ENCODE measurements at regions not wholly inside any gene's neighbourhood (a gene's known extent, or its start where the extent isn't known, plus 50 kb on each side); places are given as distances from the start of the nearest gene placed in this dataset.

- DNase-seq (ENCODE audit: low read depth in 2 of 2) = no peak
Measured at GRCh38 chr5:174159327-174160114, 114.0 kb downstream of the NSG2 start.

GRCh38 chr5:174165406-174165805 lies 119.9 kb downstream of the NSG2 start:
- DNase-seq (ENCODE audit: low read depth in 2 of 2) = no peak

DNA sequence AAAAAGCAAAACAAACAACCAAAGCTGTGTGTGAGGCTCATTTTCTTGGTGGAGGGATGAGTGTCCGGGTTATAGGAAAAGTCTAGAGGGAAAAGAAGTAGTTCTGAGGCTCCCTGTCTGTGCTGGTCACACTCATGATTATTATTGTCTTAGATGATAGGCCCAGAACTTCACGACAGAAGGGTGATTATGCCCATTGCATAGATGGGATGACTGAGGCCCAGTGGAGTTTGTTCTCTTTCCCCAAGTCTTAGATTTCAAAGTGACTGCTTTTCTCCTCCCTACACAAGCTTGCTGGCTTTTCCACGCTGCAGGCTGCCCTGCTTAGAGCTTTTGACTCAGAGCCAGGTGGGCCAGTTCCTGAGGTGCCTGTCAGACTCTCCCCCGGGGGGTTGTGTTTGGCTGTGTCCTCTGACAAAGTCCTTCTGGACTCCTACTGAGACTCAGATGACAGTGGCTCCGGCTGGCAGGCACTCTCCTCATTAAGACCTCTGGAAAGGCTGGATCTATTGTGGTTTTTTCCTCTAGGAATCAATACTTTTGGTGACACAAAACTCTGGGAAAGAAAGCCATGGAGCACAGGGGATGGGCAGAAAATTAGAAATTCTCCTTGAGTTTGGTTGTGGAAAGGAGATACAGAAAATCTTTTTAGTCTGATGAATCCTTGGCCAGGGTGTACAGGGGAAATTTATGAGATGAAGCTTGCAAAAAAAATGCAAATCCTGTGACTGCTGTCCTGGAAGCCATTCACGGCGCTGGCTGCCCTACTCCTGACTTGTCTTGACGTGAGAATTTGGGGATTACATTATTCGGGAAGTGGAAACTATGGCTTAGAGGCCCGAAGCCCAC lies 120.9 kb downstream of the NSG2 start:
- DNase-seq (ENCODE audit: low read depth in 2 of 2) = no peak

DNA sequence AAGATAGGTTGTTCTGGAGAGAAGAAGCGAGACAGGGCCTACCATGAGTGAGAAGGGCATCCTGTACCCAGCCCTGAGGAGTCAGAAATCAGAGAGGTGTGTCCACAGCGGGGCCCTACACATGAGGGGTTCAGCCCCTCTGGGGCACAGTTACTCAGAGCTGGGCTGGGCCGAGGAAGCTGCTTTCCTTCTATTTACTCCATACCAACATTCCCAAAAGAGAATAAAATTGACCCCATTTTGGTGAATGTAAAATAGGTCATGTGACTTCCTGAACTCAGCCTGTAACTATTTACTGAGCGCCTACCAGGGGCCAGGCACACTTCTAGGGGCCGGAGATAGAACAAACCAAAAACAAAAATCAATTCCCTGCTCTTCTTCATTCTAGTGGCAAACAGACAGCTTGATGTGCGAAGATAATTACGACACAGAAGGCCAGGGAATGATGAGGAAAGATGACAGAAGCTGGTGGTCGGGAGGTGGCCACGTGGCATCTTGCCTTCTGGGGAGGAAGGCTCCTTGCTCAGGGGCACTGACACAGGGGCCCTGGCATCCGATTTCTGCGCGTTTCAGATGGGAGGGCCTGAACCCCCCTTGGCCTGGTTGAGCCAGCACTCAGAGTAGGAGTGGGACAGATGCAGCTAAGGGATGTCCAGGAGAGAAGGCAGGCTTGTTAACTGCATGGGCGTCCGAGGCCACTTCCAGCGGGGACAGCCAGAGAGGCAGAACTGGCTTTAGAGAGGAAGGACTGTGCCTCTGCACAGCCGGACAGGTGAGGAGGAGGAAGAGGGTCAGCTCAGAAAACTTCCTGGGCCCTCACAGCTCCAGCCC lies 121.8 kb downstream of the NSG2 start:
- DNase-seq (ENCODE audit: low read depth in 2 of 2) = no peak

GRCh38 chr5:174172152-174172551 lies 126.6 kb downstream of the NSG2 start:
- no peak for DNase-seq (ENCODE audit: low read depth in 2 of 2)

- no peak for DNase-seq (ENCODE audit: low read depth in 2 of 2)
Measured at GRCh38 chr5:174172566-174172965, 127.1 kb downstream of the NSG2 start.

DNA sequence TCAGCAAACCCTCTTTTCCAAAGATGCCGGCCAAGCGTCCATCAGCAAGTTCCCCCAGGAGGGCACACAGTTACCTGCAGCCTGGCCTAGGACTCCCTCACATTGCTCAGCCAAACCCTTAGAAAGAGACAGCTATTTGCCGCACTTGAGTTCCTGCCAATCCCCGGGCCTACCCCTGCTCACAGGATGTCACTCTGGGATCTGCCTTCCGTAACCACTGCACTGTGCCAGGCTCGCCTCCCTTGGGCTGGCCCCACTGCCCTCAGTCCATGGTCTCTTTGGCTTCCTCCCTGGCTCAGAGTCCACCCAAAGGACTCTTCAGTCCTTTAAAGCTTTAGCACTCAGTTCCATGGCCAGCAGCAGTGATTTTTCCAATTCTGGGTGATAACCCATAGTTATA lies 128.3 kb downstream of the NSG2 start:
- no peak for DNase-seq (ENCODE audit: low read depth in 2 of 2)

GRCh38 chr5:174175716-174176268 lies 130.3 kb downstream of the NSG2 start:
- DNase-seq (ENCODE audit: low read depth in 2 of 2) = no peak

DNA sequence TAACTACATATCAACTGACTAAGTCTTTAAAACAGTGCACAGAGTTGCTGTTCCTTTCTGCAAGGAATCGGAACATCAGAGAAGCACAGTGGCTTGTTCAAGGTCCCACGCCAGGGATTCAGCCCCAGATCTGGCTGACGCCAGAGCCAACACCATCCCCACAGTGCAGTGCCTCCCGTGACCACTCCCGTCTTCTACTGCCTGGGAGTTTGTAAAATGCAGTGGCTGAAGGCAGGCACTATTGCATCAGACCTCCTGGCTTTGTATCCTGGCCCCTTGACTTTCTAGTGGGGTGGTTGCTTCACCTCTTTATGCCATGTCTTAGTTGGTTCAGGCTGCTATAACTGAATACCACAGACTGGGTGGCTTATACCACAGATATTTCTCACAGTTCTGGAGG lies 131.0 kb downstream of the NSG2 start:
- no peak for DNase-seq (ENCODE audit: low read depth in 2 of 2)

DNA sequence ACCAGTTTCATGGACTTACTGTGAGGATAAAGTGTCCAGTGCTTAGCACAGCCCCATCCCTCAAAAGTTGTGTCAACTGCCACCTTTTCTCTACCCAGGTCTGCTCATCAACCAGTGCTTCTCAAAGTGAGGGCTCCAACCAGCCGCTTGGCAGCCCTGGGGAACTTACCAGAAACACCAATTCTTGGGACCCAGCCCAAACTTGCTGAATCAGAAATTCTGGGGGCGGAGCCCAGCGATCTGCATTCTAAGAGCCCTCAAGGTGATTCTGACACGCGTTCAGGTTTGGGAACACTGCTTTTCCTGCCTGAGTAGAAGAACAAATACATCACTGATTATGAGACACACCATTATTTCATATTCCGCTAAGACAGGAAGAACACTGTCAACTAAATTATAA lies 132.0 kb downstream of the NSG2 start:
- DNase-seq (ENCODE audit: low read depth in 2 of 2) = no peak

DNA sequence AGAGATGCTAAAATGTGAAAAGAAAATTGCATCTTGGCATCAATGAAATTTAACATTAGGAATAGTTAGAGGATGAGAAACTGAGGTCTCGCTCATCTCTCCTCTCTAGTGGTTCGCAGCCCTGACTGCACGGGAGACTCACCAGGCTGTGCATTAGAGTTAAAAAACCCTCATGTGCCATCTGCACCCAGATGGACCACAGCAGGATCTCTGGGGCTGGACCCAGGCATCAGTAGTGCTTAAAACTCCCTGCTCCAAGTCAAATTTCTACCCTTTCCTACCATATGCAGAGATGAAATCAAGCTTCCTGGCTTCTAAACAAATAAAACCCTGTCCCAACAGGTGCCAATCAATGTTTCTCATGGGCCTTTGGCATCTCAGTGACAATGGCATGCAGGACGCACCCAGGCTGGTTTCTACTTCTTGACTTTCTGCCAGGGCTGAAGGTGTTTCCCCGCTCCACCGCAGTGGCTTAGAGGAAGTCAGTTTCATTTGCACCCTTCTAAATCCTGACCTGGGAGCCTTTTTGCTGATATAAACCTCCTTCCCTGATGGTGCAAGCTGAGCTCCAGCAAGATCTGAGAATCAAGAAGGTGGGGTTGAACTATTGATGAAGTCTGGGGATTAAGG lies 132.6 kb downstream of the NSG2 start:
- no peak for DNase-seq (ENCODE audit: low read depth in 2 of 2)

- no peak for DNase-seq (ENCODE audit: low read depth in 2 of 2)
Measured at GRCh38 chr5:174180639-174181038, 135.1 kb downstream of the NSG2 start.

DNA sequence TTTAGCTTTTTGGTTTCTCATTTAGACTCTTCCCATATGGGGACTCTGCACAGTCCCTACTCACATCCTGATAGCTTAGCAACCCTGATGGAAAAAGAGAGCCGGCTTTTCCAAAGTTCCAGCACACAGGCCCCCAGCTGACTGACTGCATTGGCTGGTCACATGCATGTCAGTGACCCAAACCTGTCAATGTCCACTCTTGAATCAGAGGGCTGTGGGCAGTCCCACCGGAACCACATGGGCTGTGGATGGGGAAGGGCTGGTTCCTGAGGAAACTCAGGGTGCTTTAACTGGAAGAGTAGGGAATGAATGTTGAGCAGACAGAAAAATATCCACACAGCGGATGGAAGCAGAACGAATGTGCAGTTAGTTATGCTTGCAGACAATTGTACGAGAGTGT lies 136.6 kb downstream of the NSG2 start:
- no peak for DNase-seq (ENCODE audit: low read depth in 2 of 2)

DNA sequence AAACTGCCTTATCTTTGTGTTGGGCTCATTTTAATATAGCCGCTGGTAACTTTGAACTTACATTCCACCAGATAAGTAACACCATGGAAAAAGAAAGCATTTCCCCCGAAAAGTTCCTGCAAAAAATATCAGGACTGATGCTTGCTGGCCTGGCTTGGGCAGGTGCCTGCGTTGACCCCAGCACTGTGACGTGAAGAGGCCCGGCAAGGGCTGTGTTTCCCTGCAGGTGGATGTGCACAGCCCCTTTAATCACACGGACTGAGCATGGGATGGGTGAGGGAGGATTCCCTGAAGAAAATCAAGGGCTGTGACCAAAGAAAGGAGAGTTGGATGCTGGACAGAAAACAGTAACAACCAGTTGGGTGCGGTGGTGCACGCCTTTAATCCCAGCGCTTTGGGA lies 138.2 kb downstream of the NSG2 start:
- no peak for DNase-seq (ENCODE audit: low read depth in 2 of 2)

GRCh38 chr5:174185506-174185905 lies 140.0 kb downstream of the NSG2 start:
- no peak for DNase-seq (ENCODE audit: low read depth in 2 of 2)

DNA sequence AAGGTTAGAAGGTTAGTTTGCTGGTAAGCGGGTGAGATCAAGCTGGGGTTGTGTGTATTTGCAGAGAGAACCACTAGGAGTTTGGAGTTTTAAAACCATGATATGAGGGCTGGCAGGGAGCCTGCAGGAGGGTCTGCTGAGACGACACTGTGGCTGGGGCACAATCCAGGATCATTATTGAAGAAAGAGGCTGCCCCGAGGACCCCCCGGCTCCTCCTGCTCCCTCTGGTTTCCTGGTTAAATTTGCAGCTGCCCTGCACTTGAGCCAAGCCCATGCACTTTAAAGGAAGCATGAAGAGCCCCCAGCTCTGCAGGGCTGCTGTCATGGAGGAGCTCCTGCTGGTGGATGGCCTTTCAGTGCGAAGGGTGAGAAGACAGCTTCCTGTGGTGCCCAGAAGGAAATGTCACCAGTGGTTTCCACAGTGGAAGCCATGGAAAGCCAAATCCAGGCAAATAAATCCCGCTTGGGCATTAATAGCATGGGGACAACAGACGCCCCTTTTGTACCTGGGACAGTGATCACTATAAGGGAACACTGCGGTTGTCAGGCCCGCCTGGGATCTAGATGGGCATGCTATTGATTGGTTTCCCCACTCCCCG lies 140.7 kb downstream of the NSG2 start:
- no peak for DNase-seq (ENCODE audit: low read depth in 2 of 2)

- no peak for DNase-seq (ENCODE audit: low read depth in 2 of 2)
Measured at GRCh38 chr5:174187001-174187400, 141.5 kb downstream of the NSG2 start.

DNA sequence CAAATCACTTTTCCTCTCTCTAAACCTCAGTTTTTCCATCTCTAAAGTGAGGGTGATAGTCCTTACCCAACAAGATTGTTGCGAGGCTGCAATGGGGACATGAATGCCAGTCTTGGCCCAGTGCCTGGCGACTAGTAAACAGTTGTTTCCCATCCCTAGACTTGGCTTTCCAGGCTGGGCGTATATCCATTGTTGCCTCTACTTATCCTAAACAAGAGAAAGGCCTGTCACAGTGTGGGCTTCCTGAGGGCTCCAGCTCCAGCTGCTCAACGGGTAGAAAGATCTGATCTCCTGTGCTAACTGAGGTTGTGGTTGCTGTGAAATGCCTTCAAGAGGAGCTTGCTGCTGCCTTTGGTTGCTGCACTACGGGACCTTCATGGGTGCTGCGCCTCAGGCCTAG lies 142.0 kb downstream of the NSG2 start:
- DNase-seq (ENCODE audit: low read depth in 2 of 2) = no peak

DNA sequence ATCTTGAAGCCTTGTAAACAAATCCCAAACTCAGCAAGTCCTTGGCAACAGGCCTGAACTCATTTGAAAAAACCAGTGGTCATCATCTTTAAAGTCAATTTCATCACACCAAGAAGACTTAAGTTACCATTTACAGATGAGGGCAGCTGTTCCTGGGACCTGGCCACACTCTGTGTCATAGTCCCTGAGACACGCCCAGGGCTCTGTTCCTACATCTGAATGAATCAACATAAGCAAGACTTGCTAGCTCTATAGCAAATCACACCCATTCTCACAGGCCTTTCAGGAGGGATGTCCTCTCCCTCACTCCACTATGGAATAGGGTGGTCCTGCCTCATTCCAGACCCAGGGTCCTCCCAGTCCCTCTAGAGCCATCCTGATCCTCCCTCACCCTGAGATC lies 142.8 kb downstream of the NSG2 start:
- DNase-seq (ENCODE audit: low read depth in 2 of 2) = no peak

GRCh38 chr5:174189654-174190541 lies 144.4 kb downstream of the NSG2 start:
- DNase-seq (ENCODE audit: low read depth in 2 of 2) = no peak
